Activated naive CD8-positive, alpha-beta T cell treated with anti-CD3 and anti-CD28 coated beads, Interleukin-2, amount 50 U/mL, for 24 hours (primary cell): ENCODE measurements at regions not wholly inside any gene's neighbourhood (a gene's known extent, or its start where the extent isn't known, plus 50 kb on each side); places are given as distances from the start of the nearest gene placed in this dataset.
A peak's percentile ranks its signal among the peaks of the same experiment; 100 is the strongest.
"Not testable (repeated sequence)": the region's sequence is repeated elsewhere in the genome, so short reads cannot be mapped to it uniquely, and the experiment has no call there.

Source experiments
- ATAC-seq: fragments of 150-1000 bp; cut with Tn5 transposase; one replicate; pipeline ENCODE4 v1.10.0; 2021
- DNase-seq: peaks from one replicate; pipeline ENCODE4 v3.0.0; 2021
- H3K27ac Mint-ChIP-seq: one replicate; pipeline ENCODE4 v1.8.0; 2021; ENCODE audit warnings: mild to moderate bottlenecking, mixed read lengths
- H3K27me3 Mint-ChIP-seq: one replicate; pipeline ENCODE4 v1.8.0; 2021; ENCODE audit warnings: mixed read lengths
- H3K36me3 Mint-ChIP-seq: one replicate; pipeline ENCODE4 v1.8.0; 2021; ENCODE audit warnings: low read depth, mixed read lengths
- H3K4me1 Mint-ChIP-seq: one replicate; pipeline ENCODE4 v1.8.0; 2021; ENCODE audit warnings: mixed read lengths
- H3K4me3 Mint-ChIP-seq: one replicate; pipeline ENCODE4 v1.8.0; 2021; ENCODE audit warnings: mild to moderate bottlenecking, moderate library complexity, mixed read lengths
- H3K9me3 Mint-ChIP-seq: one replicate; pipeline ENCODE4 v1.8.0; 2021; ENCODE audit warnings: mixed read lengths

- peaks cover 25% of the 10 kb centered on the region for H3K9me3 Mint-ChIP-seq
- H3K4me3 Mint-ChIP-seq = no peak overlapping the region
- DNase-seq = no peak
- H3K27ac Mint-ChIP-seq = no peak overlapping the region
- no peaks in the 10 kb centered on the region for H3K4me1 Mint-ChIP-seq
- no peak for ATAC-seq
- no peaks in the 10 kb centered on the region for H3K27me3 Mint-ChIP-seq
- H3K36me3 Mint-ChIP-seq = peaks cover 9% of the 10 kb centered on the region
These were observed 174.8 kb upstream of the FOXD4L5 start for GRCh38 chr9:65459756-65460320.

DNA sequence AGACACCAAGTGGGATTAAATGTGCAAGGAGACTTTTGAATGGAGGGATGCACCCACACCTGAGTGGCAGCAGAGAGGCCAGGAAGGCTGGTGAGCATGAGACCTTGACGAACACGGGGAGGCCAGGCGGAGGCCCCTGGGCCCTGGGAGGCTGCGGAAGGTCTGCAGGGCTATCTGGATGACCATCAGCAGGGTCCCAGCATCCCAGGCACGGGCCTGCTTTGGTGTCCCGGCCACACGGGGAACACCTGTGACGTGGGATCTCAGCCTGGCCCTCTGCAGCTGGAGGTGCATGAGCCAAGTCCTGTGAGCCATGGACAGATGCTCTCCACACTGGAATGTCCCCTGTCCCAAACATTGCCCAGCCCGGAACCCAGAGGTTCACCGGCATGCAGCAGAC is 174.0 kb upstream of the FOXD4L5 start:
- Mint-ChIP-seq H3K27me3 (no peaks in the 10 kb centered on the region), H3K4me1 (no peaks in the 10 kb centered on the region)
- no peak for ATAC-seq

DNA sequence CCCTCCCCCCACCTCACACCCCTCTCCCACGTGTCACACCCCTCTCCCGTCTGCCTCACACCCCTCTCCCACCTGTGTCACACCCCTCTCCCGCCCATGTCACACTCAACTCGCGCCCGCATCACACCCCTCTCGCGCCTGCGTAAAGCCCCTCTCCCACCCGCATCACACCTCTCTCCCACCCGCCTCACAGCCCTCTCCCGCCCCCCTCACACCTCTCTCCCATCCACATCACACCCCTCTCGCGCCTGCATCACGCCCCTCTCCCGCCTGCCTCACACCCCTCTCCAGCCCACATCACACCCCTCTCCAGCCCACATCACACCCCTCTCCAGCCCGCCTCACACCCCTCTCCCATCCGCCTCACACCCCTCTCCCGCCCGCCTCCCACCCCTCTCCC is 173.5 kb upstream of the FOXD4L5 start:
- Mint-ChIP-seq H3K27me3 (no peaks in the 10 kb centered on the region), H3K9me3 (peaks cover 15% of the 10 kb centered on the region), H3K4me1 (no peaks in the 10 kb centered on the region), H3K4me3 (no peak overlapping the region), H3K36me3 (peaks cover 3% of the 10 kb centered on the region), H3K27ac (no peak overlapping the region)
- DNase-seq = no peak
- ATAC-seq = no peak

More for the DNA sequence above, 174.0 kb upstream of the FOXD4L5 start:
- H3K4me3 Mint-ChIP-seq = no peak overlapping the region
- H3K36me3 Mint-ChIP-seq = peaks cover 8% of the 10 kb centered on the region
- H3K9me3 Mint-ChIP-seq = peaks cover 17% of the 10 kb centered on the region
- no peak overlapping the region for H3K27ac Mint-ChIP-seq
- DNase-seq = no peak

DNA sequence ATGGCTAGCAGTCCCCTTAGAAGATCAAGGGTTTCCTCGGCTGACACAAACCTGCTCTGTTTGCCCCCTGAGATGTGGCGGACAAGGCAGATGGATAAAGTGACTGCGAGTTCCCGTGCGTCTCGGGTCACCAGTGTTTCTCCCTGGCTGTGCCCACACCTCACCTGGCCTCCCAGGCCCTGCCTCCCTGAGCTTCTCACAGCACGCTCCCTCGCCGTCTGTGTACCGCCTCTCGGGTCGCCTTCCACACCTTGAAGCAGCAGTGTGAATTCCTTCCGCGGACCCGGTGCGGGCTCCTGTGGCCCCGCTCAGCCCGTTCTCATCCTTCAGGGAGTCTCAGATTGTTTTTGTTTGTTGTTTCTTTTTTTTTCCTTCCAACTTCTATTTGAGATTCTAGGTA is 172.0 kb upstream of the FOXD4L5 start:
- H3K27me3 Mint-ChIP-seq, H3K9me3 Mint-ChIP-seq, DNase-seq: not testable (repeated sequence)

DNA sequence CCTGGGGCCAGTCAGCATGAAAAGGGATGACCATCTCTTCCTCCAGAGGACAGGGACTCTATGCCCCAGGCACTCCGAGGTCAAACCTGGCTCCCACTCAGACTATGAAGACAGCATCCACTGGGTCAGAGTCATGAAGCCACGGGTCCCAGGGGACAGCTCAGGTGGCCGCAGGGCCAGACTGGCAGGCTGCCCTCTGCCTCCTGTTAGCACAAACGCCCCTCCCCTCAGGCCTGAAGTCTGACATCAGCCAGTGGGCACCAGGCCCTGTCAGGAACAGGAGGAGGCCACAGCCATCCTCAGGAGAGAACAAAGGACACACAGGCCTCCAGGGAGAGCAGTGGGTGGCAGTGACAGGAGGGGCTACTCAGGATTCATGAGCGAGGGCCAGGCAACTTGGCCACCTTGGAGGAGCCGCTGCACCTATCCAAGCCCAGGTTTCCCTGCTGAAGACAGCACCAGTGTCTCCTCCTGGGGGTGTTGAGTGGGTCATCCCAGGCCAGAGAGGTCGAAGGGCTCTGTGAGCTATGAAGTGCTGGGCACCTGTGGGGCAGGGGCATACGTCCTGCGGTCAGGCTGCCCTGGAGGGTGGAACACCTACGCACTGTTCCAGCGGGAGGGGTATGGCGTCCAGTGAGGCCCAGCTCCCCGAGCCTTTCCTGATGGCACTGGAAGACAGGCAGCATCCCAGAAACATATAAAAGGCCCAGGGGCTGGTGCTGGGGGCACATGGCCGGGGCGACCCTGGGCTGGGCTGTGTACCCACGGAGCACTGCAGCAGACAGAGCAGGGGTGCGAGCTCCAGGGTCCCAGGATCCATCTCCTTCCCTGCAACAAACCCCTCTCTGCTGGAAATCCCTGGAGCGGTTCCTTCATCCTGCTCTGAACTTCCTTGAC is 171.0 kb upstream of the FOXD4L5 start:
- H3K27me3 Mint-ChIP-seq, H3K4me1 Mint-ChIP-seq, H3K36me3 Mint-ChIP-seq, DNase-seq, H3K27ac Mint-ChIP-seq, H3K4me3 Mint-ChIP-seq: not testable (repeated sequence)
- H3K9me3 Mint-ChIP-seq = peaks cover 15% of the 10 kb centered on the region
- peak; percentile 30 for ATAC-seq

More for the DNA sequence above, 172.0 kb upstream of the FOXD4L5 start:
- H3K27ac Mint-ChIP-seq, H3K4me1 Mint-ChIP-seq, H3K4me3 Mint-ChIP-seq, ATAC-seq, H3K36me3 Mint-ChIP-seq: not testable (repeated sequence)

DNA sequence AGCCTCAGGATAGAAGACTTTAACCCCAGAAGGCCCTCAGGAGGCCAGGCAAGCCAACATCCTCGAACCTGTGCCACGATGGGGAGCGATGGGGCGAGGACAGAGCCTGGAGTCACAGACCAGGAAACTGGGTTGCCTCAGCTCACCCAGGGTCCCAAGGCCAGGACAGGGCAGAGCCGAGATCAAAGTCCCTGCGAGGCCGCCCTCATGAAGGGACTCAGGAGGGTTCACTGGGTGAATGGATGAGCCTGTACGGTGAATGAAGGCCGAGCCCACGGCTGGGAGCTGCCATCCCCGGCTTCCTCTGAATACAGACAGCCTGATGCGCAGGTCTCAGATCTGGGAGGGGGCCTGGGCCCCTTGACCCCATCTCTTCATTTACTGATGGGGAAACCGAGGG is 170.1 kb upstream of the FOXD4L5 start:
- H3K36me3 Mint-ChIP-seq, H3K27ac Mint-ChIP-seq, DNase-seq, H3K27me3 Mint-ChIP-seq, H3K4me3 Mint-ChIP-seq, ATAC-seq, H3K4me1 Mint-ChIP-seq: not testable (repeated sequence)
- H3K9me3 Mint-ChIP-seq = peaks cover 16% of the 10 kb centered on the region

DNA sequence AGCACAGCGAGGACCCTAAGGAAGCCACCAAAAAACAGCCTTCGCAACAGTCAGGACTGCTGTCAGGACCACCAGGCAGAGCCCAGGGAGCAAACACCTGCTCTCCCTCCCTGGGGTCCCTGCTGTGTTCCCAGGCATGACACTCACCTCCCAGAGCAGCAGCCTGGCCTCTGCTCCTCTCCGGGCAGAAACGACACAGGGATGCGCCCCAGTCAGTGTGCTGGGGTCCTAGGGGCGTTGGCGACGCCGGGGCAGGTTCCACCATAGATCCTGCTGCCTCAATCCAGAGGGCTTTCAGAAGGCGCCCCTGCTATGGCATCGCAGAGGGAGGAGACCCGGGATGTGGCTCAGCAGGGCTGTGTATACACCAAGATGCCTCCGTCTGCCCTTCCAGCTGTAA is 169.7 kb upstream of the FOXD4L5 start:
- not testable (repeated sequence) for H3K27ac Mint-ChIP-seq, ATAC-seq, H3K36me3 Mint-ChIP-seq, H3K4me3 Mint-ChIP-seq, DNase-seq, H3K4me1 Mint-ChIP-seq, H3K27me3 Mint-ChIP-seq
- H3K9me3 Mint-ChIP-seq = peaks cover 16% of the 10 kb centered on the region

- not testable (repeated sequence) for H3K27ac Mint-ChIP-seq, H3K36me3 Mint-ChIP-seq, H3K27me3 Mint-ChIP-seq, DNase-seq, H3K4me3 Mint-ChIP-seq, ATAC-seq, H3K4me1 Mint-ChIP-seq
- peaks cover 16% of the 10 kb centered on the region for H3K9me3 Mint-ChIP-seq
These were observed 169.0 kb upstream of the FOXD4L5 start for GRCh38 chr9:65454034-65454433.

DNA sequence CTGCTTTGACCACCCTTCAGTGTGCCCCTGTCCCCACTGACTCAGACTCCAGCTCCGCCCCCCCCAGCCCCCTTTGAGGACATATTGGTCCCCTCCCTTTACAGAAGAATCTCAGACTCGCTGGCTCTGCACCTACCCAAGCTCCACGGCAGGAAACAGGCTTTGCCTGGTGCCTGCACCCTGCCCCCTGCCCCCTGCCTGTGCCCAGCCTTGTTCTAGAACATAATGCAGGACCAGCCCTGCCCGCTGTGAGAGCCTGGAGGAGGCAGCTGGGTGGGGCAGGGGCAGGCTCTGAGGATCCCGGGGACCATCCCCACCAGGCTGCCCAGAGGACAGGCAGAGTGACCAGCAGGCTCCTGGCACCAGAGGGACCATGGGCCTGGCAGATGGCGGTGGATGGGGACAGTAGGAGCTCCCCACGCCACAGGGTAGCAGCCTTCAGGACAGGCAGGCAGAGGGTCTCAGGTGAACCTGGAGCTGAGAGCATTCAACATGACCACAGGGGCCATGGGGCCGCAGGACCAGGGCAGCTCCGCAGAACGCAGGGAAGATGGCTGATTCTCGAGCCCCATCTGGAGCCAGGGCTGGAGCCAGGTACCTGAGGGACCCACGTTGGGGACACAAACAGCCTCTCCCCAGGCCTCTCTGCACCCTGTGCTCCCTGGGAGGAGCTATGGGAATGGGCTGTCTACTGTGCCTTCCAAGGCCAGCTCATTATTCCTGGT is 165.0 kb upstream of the FOXD4L5 start:
- H3K4me1 Mint-ChIP-seq, H3K27me3 Mint-ChIP-seq, H3K36me3 Mint-ChIP-seq, ATAC-seq, DNase-seq, H3K27ac Mint-ChIP-seq, H3K4me3 Mint-ChIP-seq: not testable (repeated sequence)
- peaks cover 21% of the 10 kb centered on the region for H3K9me3 Mint-ChIP-seq

DNA sequence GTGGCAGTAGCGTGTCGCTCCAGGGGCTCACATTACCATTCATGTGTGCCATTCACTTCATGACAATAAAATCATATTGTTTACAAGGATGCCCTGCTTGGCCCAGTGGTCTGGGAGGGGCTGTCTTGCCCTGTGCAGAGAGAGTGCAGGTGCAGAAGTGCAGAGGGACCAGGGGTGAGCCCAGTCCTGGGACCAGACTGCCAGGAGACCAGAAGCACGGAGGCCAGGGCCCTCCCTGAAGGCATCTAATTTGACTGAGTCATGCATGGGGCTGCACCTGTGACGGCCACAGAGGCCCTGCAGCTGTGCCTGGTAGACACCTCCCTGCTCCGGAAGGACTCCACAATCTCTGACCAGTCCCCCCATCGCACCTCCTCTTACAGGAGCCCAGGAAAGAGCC is 164.4 kb upstream of the FOXD4L5 start:
- Mint-ChIP-seq H3K27me3 (no peaks in the 10 kb centered on the region), H3K9me3 (peaks cover 21% of the 10 kb centered on the region), H3K4me1 (no peaks in the 10 kb centered on the region), H3K27ac (no peak overlapping the region), H3K36me3 (no peaks in the 10 kb centered on the region), H3K4me3 (no peak overlapping the region)
- no peak for ATAC-seq
- no peak for DNase-seq

GRCh38 chr9:65447146-65447545 is 162.1 kb upstream of the FOXD4L5 start:
- H3K4me1 Mint-ChIP-seq, H3K4me3 Mint-ChIP-seq, H3K36me3 Mint-ChIP-seq, H3K27ac Mint-ChIP-seq, H3K27me3 Mint-ChIP-seq, ATAC-seq, DNase-seq: not testable (repeated sequence)
- H3K9me3 Mint-ChIP-seq = peaks cover 16% of the 10 kb centered on the region

DNA sequence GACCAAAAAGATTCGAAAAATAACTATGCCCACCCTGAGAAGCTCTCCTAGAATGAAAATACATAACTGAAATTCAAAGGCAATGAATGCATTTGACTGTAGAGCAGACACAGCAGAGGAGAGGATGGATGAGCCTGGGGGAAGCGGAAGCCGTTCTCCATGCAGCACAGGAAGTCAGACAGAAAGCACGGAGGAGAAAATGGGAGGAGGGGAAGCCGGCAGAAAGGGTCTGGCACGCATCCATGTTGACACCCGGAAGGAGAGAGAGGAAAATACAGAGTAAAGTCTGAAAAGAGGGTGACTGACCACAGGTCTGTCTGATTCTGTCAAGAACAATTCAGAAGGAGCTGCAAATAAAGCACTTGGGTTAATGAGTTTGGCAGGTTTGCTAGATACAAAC is 161.0 kb upstream of the FOXD4L5 start:
- not testable (repeated sequence) for H3K27me3 Mint-ChIP-seq, H3K9me3 Mint-ChIP-seq, H3K27ac Mint-ChIP-seq, H3K4me3 Mint-ChIP-seq, H3K4me1 Mint-ChIP-seq, H3K36me3 Mint-ChIP-seq, ATAC-seq, DNase-seq

- peaks cover 9% of the 10 kb centered on the region for H3K9me3 Mint-ChIP-seq
- H3K4me1 Mint-ChIP-seq = no peaks in the 10 kb centered on the region
- DNase-seq (no peak), ATAC-seq (no peak)
- H3K36me3 Mint-ChIP-seq = no peaks in the 10 kb centered on the region
- H3K27me3 Mint-ChIP-seq = no peaks in the 10 kb centered on the region
- no peak overlapping the region for H3K27ac Mint-ChIP-seq
- no peak overlapping the region for H3K4me3 Mint-ChIP-seq
These were observed 159.9 kb upstream of the FOXD4L5 start for GRCh38 chr9:65444943-65445342.

DNA sequence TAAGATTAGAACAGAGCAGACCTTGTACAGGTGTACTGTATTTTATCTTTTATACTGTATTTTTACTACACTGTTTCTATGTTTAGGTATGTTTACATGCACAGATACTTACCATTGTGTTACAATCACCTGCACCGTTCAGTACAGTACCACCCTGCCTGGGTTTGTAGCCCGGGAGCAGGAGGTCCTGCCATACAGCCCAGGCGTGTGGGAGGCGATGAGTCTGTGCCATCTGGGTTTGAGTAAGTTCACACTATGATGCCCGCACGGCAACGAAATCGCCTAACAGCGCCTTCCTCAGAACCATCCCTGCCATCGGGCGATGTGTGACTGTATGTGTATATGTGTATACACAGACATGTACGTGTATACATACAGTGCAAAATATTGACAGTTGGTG is 157.1 kb upstream of the FOXD4L5 start:
- peaks cover 15% of the 10 kb centered on the region for H3K9me3 Mint-ChIP-seq
- not testable (repeated sequence) for H3K27me3 Mint-ChIP-seq, H3K4me3 Mint-ChIP-seq, H3K4me1 Mint-ChIP-seq, H3K27ac Mint-ChIP-seq, ATAC-seq, H3K36me3 Mint-ChIP-seq, DNase-seq
